ENCODE measurements at regions not wholly inside any gene's neighbourhood (a gene's known extent, or its start where the extent isn't known, plus 50 kb on each side); places are given as distances from the start of the nearest gene placed in this dataset.

DNA sequence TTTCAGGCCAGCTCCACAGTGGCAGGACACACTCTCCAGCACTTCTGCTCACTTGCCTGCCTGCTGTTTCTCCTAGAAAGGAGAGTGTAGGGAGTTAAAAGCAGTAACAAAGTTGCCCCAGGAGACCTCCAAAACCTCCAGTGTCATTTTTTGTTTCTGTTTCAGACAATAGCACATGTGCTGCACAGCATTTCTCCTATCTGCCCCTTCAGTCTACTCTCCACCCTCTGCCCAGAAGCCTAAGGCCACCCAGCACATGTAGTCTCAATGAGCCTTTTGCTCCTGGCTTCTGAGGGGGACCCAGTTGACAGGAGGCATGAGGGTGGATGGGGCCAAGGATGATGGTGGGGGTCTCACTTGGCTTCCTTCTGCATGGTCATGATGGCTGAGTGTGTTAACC is 329.6 kb upstream of the CLNK start:
- no peak for TF ChIP-seq CTCF (IDR thresholded peaks at IDR 0.05)
- no peak for TF ChIP-seq POLR2A (IDR thresholded peaks at IDR 0.05)
